Astrocyte (in vitro differentiated cells and primary cell): ENCODE measurements at regions not wholly inside any gene's neighbourhood (a gene's known extent, or its start where the extent isn't known, plus 50 kb on each side); places are given as distances from the start of the nearest gene placed in this dataset.

Experiments used
- EZH2 ChIP-seq: IDR thresholded peaks from 2 replicates; pipeline ENCODE4 v1.6.1; 2012; ENCODE audit warnings: mild to moderate bottlenecking, low read length, inconsistent platforms; ENCODE audit not compliant: insufficient read depth
- TF ChIP-seq, protein P1 (sequence below): IDR thresholded peaks from 2 replicates; pipeline ENCODE4 v1.5.1; 2011; ENCODE audit warnings: low read depth, mild to moderate bottlenecking, inconsistent platforms, low read length, moderate library complexity; ENCODE audit not compliant: insufficient read depth

DNA sequence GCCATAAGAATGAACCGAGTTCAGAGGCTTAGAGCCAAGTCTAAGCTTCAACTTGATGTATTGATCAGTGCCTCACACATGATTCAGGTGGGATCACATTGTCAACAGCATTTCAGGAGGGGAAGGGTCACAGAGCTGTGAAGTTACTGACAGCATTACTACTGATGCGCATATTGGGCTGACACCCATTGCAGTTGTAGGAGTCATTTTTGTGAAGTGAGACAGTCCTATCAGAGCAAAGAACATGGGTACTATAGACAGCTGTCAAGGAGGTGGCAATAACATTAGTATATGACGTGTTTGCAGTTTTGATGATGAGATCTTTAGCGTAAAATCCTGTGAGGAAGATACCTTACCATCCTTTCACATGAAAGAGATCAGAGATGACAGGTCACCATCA, 206.0 kb upstream of the RBM19 start:
- TF ChIP-seq, protein P1, sequence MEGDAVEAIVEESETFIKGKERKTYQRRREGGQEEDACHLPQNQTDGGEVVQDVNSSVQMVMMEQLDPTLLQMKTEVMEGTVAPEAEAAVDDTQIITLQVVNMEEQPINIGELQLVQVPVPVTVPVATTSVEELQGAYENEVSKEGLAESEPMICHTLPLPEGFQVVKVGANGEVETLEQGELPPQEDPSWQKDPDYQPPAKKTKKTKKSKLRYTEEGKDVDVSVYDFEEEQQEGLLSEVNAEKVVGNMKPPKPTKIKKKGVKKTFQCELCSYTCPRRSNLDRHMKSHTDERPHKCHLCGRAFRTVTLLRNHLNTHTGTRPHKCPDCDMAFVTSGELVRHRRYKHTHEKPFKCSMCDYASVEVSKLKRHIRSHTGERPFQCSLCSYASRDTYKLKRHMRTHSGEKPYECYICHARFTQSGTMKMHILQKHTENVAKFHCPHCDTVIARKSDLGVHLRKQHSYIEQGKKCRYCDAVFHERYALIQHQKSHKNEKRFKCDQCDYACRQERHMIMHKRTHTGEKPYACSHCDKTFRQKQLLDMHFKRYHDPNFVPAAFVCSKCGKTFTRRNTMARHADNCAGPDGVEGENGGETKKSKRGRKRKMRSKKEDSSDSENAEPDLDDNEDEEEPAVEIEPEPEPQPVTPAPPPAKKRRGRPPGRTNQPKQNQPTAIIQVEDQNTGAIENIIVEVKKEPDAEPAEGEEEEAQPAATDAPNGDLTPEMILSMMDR, result no peak
- no peak for TF ChIP-seq EZH2
